Activated T-cell treated with anti-CD3 and anti-CD28 coated beads for 48 hours (primary cell): ENCODE measurements at regions not wholly inside any gene's neighbourhood (a gene's known extent, or its start where the extent isn't known, plus 50 kb on each side); places are given as distances from the start of the nearest gene placed in this dataset.
"Not testable (repeated sequence)": the region's sequence is repeated elsewhere in the genome, so short reads cannot be mapped to it uniquely, and the experiment has no call there.

Experiments
- DNase-seq: peaks from one replicate; pipeline ENCODE4 v3.0.0-alpha.2; 2020; ENCODE audit warnings: low read depth

DNA sequence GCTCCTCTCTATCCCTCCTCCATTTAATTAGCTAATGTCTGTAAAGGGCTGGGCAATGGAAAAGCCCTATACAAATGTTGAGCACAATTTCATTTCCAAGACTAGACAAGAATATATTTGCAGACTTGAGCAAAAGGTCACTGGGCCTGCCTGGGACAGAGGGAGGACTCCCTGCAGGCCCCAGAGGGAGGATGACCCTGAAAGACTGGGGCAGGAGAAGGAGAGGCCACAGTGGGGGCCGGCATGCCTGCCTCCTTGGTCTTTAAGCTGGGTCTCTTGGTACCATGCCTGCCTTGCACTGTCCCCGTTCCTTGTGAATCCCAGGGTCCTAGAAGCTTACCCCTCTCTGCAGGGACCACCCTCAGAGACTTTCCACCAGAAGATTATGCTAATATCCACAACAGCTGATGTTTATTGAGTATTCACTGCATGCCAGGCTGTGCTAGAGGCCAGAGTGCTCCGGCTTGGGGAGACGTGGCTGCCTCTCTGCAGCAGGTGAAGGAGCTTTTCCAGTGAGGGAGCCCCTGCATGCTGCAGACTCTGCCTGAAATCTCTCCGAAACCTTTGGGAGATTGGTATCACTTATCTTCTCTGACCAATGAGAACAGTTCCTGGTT is 72.7 kb upstream of the HSPA9 start:
- no peak for DNase-seq

DNA sequence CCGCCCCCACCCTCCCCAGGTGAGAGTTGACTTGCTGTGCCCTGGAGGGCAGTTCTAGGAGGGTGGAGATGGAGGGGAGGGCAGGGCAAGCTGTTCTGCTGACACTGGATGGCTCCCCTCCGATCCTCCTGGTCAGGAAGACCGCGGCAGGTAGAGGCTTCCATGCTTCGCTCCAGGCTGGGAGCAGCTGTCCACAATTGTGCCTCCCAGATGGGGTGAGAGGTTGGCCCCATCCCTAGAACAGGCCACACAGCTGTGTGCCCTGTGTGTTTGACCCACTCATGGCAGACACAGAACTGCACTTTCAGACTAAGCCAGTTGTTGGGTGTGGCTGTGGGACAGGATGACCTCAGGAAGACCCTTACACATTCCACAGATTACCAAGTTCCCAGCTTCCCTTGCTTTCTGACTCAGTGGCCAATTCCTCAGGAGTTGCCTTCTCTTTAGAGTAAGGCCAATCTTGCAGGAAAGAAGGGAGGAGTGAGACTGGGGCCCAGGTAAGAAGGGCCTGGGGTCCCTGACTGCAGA is 72.1 kb upstream of the HSPA9 start:
- no peak for DNase-seq

DNA sequence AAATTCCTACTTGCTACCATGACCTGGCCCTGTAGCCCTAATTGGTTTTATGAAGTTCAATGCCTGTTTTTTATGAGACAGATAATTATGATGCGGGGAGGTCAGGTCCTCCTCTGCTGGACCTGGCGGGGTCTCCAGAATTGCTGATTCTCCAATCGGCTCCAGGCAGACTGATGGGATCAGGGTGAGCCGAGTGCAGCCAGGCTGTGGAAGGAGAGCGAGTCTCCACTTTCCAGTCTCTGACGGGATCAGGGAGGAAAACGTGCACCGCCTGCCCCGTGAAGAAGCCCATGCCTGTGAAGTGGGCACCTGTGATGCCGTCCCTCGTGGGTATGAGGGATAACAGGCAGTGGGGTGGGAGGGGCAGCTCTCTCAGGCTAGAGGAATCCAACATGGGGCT is 71.5 kb upstream of the HSPA9 start:
- DNase-seq, result no peak

DNA sequence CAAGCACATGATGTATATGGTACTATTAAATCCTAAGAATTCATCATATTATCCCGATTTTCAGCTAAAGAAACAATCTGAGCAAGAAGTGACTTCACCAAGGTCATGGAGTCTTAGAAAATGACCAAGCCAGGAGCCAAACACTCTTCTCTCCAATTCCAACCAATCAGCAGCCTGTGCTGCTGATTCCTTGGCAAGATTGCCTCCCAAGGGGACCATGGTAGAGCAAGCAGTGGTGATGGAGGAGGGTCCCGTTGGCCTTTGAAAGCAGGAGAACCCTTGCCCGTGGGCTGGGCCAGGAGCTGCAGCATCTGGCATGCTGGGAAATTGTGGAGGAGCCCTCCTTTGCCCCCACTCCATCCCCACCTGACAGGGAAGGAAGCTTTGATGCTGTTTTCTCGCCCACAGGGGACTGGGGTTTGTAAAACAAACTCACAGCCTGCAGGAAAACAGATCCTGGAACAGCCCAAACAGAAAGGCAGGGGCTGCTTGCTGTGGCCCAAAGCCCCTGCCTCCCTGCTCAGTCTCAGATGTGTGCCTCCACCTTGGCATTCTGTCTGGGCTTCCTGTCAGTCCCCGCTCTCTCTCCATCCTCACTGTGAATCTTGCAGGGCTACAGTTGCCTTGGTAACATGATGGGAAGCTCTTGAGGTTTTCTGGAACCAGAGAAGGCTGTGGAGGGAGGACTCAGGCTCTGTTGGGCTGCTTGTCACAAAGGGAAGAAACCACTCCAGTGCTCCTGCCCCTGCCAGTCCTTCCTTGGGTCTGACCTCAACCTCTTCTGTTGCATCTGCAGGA is 70.8 kb upstream of the HSPA9 start:
- DNase-seq, result no peak

DNA sequence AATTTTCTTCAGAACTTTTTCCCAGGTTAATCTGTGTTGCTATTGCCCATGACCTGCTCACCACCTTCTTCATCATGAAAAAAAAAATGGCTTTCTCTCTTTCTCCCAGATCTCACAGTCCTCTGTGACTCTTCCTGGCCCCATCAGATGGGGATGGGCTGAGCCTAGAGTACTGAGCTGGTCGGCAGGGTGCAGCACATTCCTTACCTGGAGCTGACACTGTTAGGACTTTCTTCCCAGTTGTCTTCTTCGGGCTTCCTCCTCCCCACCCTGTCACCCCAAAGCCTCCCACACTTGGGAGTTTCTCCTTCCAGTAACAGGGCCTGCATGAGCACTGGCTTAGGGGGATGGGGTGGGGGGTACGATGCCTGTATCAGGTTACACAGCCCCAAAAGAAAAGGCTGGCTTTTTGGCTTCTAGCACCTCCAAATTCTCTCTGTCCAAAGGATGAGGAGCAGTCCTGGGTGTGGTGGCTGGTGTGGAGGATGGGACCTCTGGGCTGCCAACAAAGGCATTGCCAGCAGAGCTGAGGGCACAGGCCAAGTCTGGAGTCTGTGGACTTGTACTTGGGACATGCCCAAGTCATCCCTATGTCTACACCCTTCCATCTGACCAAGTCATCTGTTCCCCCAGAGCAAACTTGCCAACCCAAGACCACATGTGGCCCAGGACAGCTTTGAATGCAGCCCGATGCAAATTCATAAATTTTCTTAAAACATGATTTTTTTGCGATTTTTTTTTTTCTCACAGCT is 68.0 kb upstream of the HSPA9 start:
- no peak for DNase-seq

GRCh38 chr5:138641547-138642298 is 66.5 kb upstream of the HSPA9 start:
- DNase-seq, result peak; percentile 78

- no peak for DNase-seq
Observed at GRCh38 chr5:138640646-138641254, 65.5 kb upstream of the HSPA9 start.

GRCh38 chr5:138640138-138640537 is 64.9 kb upstream of the HSPA9 start:
- no peak for DNase-seq

DNA sequence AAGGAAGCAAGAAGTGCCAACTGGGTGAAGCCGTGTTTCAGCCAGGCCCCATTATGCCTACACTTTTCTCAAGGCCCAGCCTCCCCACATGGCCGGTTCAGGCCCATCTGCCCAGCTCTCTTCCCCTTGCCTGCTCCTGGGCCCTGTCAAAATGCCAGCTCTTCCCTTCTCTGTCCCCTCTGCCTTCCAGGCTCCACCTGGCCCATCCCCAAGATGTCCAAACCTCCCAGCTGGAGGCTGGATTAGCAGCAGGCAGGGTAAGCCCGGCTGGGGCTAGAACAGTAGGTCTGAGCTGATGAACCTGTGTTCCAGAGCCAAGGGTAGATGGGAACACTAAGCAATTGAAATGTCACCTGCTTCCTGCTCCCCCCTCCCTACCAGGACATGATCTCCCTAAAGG is 64.1 kb upstream of the HSPA9 start:
- no peak for DNase-seq

DNA sequence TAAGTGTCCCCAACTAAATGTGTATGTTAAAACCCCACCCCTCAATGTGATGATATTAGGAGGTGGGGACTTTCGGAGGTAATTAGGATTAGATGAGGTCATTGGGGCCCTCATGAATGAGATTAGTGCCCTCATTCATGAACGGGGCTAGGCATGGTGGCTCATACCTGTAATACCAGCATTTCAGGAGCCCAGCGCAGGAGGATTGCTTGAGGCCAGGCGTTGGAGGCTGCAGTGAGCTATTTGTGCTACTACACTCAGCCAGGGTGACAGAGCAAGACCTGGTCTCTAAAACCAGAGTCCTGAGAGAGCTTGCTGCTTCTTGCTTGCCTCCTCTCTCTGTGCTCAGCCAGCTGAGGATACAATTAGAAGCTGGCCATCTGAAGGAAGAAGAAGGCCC is 62.1 kb upstream of the HSPA9 start:
- no peak for DNase-seq

- no peak for DNase-seq
Observed at GRCh38 chr5:138636398-138636944, 61.3 kb upstream of the HSPA9 start.

GRCh38 chr5:138635708-138636107 is 60.5 kb upstream of the HSPA9 start:
- DNase-seq, result no peak

DNA sequence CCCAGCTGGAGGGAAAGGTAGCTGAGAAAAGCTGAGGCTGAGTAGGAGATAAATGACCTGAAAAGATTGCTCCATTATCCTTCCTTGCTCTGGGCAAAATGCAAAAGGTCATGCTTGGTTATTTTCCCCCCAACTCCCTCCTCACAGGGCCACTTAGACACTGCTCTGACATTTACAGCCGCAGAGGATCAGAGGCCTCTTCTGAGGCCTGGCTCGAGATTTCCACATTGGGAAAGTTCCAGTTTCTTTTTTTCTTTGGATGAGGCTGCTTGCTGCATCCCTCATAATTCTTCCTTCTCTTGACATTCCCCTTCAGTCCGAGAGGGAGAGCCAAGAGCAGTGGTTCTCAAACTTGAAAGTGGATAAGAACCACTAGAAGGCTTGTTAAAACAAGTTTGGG is 60.1 kb upstream of the HSPA9 start:
- no peak for DNase-seq

DNA sequence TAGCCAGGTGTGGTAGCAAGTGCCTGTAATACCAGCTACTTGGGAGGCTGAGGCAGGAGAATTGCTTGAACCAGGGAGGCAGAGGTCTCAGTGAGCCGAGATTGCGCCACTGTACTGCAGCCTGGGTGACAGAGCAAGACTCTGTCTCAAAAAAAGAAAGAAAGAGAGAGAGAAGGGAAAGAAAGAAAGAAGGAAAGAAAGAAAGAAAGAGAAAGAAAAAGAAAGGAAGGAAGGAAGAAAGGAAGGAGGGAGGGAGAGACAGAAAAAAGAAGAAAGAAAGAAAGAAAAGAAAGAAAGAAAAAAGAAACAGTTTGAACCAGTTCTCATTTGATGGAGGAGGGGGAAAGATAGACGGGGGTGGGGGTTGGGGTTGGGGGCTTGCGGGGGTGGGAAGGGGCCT is 59.6 kb upstream of the HSPA9 start:
- DNase-seq, result not testable (repeated sequence)

- DNase-seq, result no peak
Observed at GRCh38 chr5:138632900-138633489, 57.8 kb upstream of the HSPA9 start.

DNA sequence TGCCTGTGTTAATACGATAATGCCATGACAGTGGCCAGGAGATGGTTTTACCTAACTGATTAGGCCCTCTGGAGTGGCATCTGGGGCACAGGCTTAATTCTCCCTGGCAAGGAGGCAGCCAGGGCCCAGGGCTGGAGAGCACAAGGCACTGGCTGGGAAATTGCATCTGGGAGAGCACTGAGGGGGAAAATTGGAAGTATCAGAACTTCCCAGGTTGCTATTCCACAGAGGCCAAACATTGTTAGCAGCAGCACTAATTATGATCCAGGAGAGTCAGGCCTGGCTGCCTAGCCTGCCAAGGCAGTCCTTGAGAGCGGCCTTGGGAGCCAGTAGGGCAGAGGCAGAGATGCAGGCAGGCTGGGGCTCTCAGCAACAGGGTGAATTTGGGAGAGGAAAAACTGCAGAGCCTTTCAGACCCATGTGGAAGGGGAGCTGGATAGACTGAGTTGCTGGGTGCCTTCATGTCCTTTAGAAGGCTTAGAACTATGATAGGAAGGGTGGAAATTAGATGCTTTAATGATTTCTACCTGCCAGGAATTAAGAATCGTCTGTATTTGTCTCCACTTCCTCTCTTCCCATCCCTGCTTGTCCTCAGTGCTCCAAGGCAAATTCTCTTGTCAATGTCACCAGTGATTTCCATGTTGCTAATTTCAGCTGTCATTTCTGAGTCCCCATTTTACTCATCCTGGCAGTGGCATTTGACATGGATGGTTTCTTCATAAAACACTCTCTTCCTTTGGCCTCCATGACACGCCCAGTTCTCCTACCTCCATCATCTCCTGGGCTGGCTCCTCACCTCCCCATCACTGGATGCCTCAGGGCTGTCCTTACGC is 56.1 kb upstream of the HSPA9 start:
- DNase-seq, result no peak

GRCh38 chr5:138629392-138629791 is 54.2 kb upstream of the HSPA9 start:
- no peak for DNase-seq

DNA sequence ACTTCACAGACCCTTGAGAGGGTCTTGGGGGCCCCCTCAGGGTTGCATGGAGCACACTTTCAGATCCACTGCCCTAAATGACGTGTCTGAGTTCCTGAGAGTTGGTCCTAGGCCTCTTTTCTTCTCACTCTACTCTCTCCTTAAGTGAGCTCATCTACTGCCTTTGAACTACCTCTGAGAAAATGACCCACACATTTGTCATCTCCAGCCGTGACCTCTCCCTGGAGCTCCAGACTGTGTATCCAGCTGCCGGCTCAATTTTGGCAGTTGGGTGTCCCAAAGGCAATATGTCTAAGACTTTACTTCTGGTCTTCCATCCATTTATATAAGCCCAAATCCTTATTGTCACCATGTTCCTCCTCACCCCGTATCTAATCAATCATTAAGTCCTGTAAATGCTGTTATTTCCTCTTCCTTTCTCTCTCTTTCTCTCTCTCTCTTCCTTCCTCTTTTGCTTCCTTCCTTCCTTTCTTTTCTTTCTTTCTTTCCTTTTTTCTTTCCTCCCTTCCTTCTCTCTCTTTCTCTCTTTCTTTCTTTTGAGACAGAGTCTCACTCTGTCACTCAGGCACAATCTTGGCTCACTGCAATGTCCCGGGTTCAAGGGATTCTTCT is 51.2 kb upstream of the HSPA9 start:
- no peak for DNase-seq

DNA sequence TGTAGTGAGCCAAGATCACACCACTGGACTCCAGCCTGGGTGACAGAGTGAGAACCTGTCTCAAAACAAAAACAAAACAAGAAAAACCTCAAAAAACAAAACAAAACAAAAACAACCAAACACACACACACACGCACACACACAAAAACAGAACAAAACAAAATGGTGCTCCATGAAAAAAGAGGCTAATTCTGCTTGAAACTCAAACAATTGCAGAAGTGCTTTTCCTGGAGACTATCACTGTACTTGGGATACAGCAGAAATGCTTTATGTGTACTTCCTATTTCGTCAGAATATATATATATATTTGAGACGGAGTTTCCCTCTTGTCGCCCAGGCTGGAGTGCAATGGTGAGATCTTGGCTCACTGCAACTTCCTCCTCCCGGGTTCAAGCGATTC is 49.9 kb upstream of the HSPA9 start:
- DNase-seq, result no peak
